RWPE2 (cell line): ENCODE measurements at regions not wholly inside any gene's neighbourhood (a gene's known extent, or its start where the extent isn't known, plus 50 kb on each side); places are given as distances from the start of the nearest gene placed in this dataset.
A peak's percentile ranks its signal among the peaks of the same experiment; 100 is the strongest.
"Not testable (repeated sequence)": the region's sequence is repeated elsewhere in the genome, so short reads cannot be mapped to it uniquely, and the experiment has no call there.

ENCODE experiments used
- ATAC-seq: fragments of 200-7000 bp; cut with Tn5 transposase; 3 replicates; pipeline ENCODE4 v1.9.1; 2021; ENCODE audit warnings: low read depth
- DNase-seq: peaks from one replicate; pipeline ENCODE4 v3.0.0-alpha.2; 2020; ENCODE audit warnings: low spot score
- H3K27ac ChIP-seq: fragments of 450-650 bp; 2 replicates; pipeline ENCODE4 v1.5.1; 2017; ENCODE audit warnings: mild to moderate bottlenecking; ENCODE audit not compliant: poor library complexity, severe bottlenecking
- H3K27me3 ChIP-seq: fragments of 250-450 bp; sonication (Bioruptor Pico); 2 replicates; pipeline ENCODE4 v1.5.1; 2021; ENCODE audit warnings: mild to moderate bottlenecking, moderate library complexity; ENCODE audit not compliant: insufficient read depth, poor library complexity, severe bottlenecking
- H3K36me3 ChIP-seq: fragments of 250-450 bp; sonication (Bioruptor Pico); 2 replicates; pipeline ENCODE4 v1.5.1; 2020; ENCODE audit warnings: low read depth, mild to moderate bottlenecking, moderate library complexity
- H3K4me1 ChIP-seq: fragments of 250-450 bp; sonication (Bioruptor Pico); 2 replicates; pipeline ENCODE4 v1.5.1; 2021; ENCODE audit warnings: mild to moderate bottlenecking, moderate library complexity; ENCODE audit not compliant: insufficient read depth, poor library complexity, severe bottlenecking
- H3K4me3 ChIP-seq: fragments of 250-450 bp; sonication (Bioruptor Pico); 2 replicates; pipeline ENCODE4 v1.5.1; 2021; ENCODE audit warnings: mild to moderate bottlenecking, moderate library complexity; ENCODE audit not compliant: severe bottlenecking
- H3K9me3 ChIP-seq: fragments of 250-450 bp; sonication (Bioruptor Pico); 2 replicates; pipeline ENCODE4 v1.5.1; 2021; ENCODE audit warnings: mild to moderate bottlenecking, moderate library complexity; ENCODE audit not compliant: severe bottlenecking
- CTCF ChIP-seq: fragments of 450-650 bp; IDR thresholded peaks from one replicate; pipeline ENCODE4 v1.5.1; 2017; ENCODE audit warnings: mild to moderate bottlenecking, moderate library complexity; ENCODE audit not compliant: poor library complexity, severe bottlenecking

GRCh38 chr6:25137480-25137879, 141.7 kb upstream of the CARMIL1 start:
- no peak overlapping the region for H3K4me3 ChIP-seq

GRCh38 chr6:25137916-25138232, 141.3 kb upstream of the CARMIL1 start:
- DNase-seq, result no peak
- Histone ChIP-seq H3K36me3 (no peaks in the 10 kb centered on the region), H3K27ac (peak overlapping the region; percentile 80), H3K4me3 (peak overlapping the region; percentile 15), H3K4me1 (peaks cover 6% of the 10 kb centered on the region), H3K27me3 (no peaks in the 10 kb centered on the region), H3K9me3 (peaks cover 7% of the 10 kb centered on the region)
- no peak for TF ChIP-seq CTCF
- peak; percentile 69; the same call in 2 of the 3 replicates for ATAC-seq

More at GRCh38 chr6:25137480-25137879, 141.7 kb upstream of the CARMIL1 start:
- TF ChIP-seq CTCF, result no peak
- DNase-seq, result no peak
- H3K27me3 ChIP-seq, result no peaks in the 10 kb centered on the region
- peak overlapping the region; percentile 80 for H3K27ac ChIP-seq
- H3K9me3 ChIP-seq, result peaks cover 11% of the 10 kb centered on the region
- H3K4me1 ChIP-seq, result peaks cover 6% of the 10 kb centered on the region
- H3K36me3 ChIP-seq, result no peaks in the 10 kb centered on the region
- no peak for ATAC-seq

GRCh38 chr6:25138233-25138933, 140.8 kb upstream of the CARMIL1 start:
- peak overlapping the region; percentile 80 for H3K27ac ChIP-seq
- no peak for DNase-seq
- H3K9me3 ChIP-seq, result peaks cover 2% of the 10 kb centered on the region
- H3K4me3 ChIP-seq, result peak overlapping the region; percentile 15
- peak; percentile 34 for TF ChIP-seq CTCF
- H3K27me3 ChIP-seq, result no peaks in the 10 kb centered on the region
- peak; percentile 96 for ATAC-seq
- H3K36me3 ChIP-seq, result no peaks in the 10 kb centered on the region
- peaks cover 6% of the 10 kb centered on the region for H3K4me1 ChIP-seq

GRCh38 chr6:25138934-25139415, 140.2 kb upstream of the CARMIL1 start:
- H3K36me3 ChIP-seq, result no peaks in the 10 kb centered on the region
- H3K27ac ChIP-seq, result peak overlapping the region; percentile 80
- ATAC-seq (no peak), DNase-seq (no peak)
- peaks cover 6% of the 10 kb centered on the region for H3K4me1 ChIP-seq
- no peaks in the 10 kb centered on the region for H3K27me3 ChIP-seq
- H3K9me3 ChIP-seq, result no peaks in the 10 kb centered on the region
- TF ChIP-seq CTCF, result no peak
- peak overlapping the region; percentile 15 for H3K4me3 ChIP-seq

GRCh38 chr6:25139608-25140007, 139.6 kb upstream of the CARMIL1 start:
- H3K27ac ChIP-seq, result peak overlapping the region; percentile 80
- H3K9me3 ChIP-seq, H3K4me3 ChIP-seq, H3K36me3 ChIP-seq, H3K4me1 ChIP-seq, ATAC-seq, H3K27me3 ChIP-seq, DNase-seq: not testable (repeated sequence)
